ENCODE measurements at regions not wholly inside any gene's neighbourhood (a gene's known extent, or its start where the extent isn't known, plus 50 kb on each side); places are given as distances from the start of the nearest gene placed in this dataset.
"Not testable (repeated sequence)": the region's sequence is repeated elsewhere in the genome, so short reads cannot be mapped to it uniquely, and the experiment has no call there.

- peaks cover 0 to 4% of the 10 kb centered on the region in 2 donors for H3K9me3 Mint-ChIP-seq
These were observed 61.9 kb upstream of the ADGRL2 start for GRCh38 chr1:81738875-81739274.

GRCh38 chr1:81733480-81733879 lies 67.3 kb upstream of the ADGRL2 start:
- H3K27ac Mint-ChIP-seq: no peak overlapping the region
- no peaks in the 10 kb centered on the region for H3K27me3 Mint-ChIP-seq (ENCODE audit: low read depth)
- ATAC-seq (replicated peaks in 1 of 2): no peak
- H3K4me1 Mint-ChIP-seq (ENCODE audit: low read depth): no peaks in the 10 kb centered on the region
- no peak for DNase-seq
- peaks cover 0 to 2% of the 10 kb centered on the region in 2 donors for H3K9me3 Mint-ChIP-seq
- no peaks in the 10 kb centered on the region for H3K36me3 Mint-ChIP-seq (ENCODE audit: insufficient read depth in 2 of 2)
- no peak overlapping the region for H3K4me3 Mint-ChIP-seq

More at GRCh38 chr1:81738875-81739274, 61.9 kb upstream of the ADGRL2 start:
- H3K4me1 Mint-ChIP-seq (ENCODE audit: low read depth): no peaks in the 10 kb centered on the region
- no peak overlapping the region for H3K27ac Mint-ChIP-seq
- no peaks in the 10 kb centered on the region for H3K27me3 Mint-ChIP-seq (ENCODE audit: low read depth)
- H3K4me3 Mint-ChIP-seq: no peak overlapping the region
- ATAC-seq (replicated peaks in 1 of 2) (no peak), DNase-seq (no peak)
- no peaks in the 10 kb centered on the region for H3K36me3 Mint-ChIP-seq (ENCODE audit: insufficient read depth in 2 of 2)

GRCh38 chr1:81731989-81732388 lies 68.7 kb upstream of the ADGRL2 start:
- no peaks in the 10 kb centered on the region for H3K4me1 Mint-ChIP-seq (ENCODE audit: low read depth)

GRCh38 chr1:81730881-81731280 lies 69.9 kb upstream of the ADGRL2 start:
- Mint-ChIP-seq H3K4me1 (ENCODE audit: low read depth) (no peaks in the 10 kb centered on the region), H3K27ac (no peak overlapping the region), H3K27me3 (ENCODE audit: low read depth) (no peaks in the 10 kb centered on the region), H3K36me3 (ENCODE audit: insufficient read depth in 2 of 2) (no peaks in the 10 kb centered on the region), H3K4me3 (no peak overlapping the region), H3K9me3 (no peaks in the 10 kb centered on the region)
- DNase-seq (no peak), ATAC-seq (replicated peaks in 1 of 2) (no peak)

More at GRCh38 chr1:81731989-81732388, 68.7 kb upstream of the ADGRL2 start:
- ATAC-seq (replicated peaks in 1 of 2) (no peak), DNase-seq (no peak)
- Mint-ChIP-seq H3K4me3 (no peak overlapping the region), H3K36me3 (ENCODE audit: insufficient read depth in 2 of 2) (no peaks in the 10 kb centered on the region), H3K27me3 (ENCODE audit: low read depth) (no peaks in the 10 kb centered on the region), H3K9me3 (no peaks in the 10 kb centered on the region), H3K27ac (no peak overlapping the region)

GRCh38 chr1:81730299-81730698 lies 70.4 kb upstream of the ADGRL2 start:
- H3K27me3 Mint-ChIP-seq (ENCODE audit: low read depth); H3K27ac Mint-ChIP-seq; H3K4me1 Mint-ChIP-seq (ENCODE audit: low read depth); ATAC-seq (replicated peaks in 1 of 2); H3K36me3 Mint-ChIP-seq (ENCODE audit: insufficient read depth in 2 of 2); DNase-seq; H3K9me3 Mint-ChIP-seq; H3K4me3 Mint-ChIP-seq: not testable (repeated sequence)

GRCh38 chr1:81729818-81730217 lies 70.9 kb upstream of the ADGRL2 start:
- Mint-ChIP-seq H3K36me3 (ENCODE audit: insufficient read depth in 2 of 2) (no peaks in the 10 kb centered on the region), H3K4me3 (no peak overlapping the region), H3K9me3 (no peaks in the 10 kb centered on the region), H3K27ac (no peak overlapping the region), H3K27me3 (ENCODE audit: low read depth) (no peaks in the 10 kb centered on the region), H3K4me1 (ENCODE audit: low read depth) (no peaks in the 10 kb centered on the region)
- ATAC-seq (replicated peaks in 1 of 2): no peak
- DNase-seq: no peak

- Mint-ChIP-seq H3K9me3 (no peaks in the 10 kb centered on the region), H3K36me3 (ENCODE audit: insufficient read depth in 2 of 2) (no peaks in the 10 kb centered on the region), H3K4me1 (ENCODE audit: low read depth) (no peaks in the 10 kb centered on the region), H3K4me3 (no peak overlapping the region), H3K27ac (no peak overlapping the region), H3K27me3 (ENCODE audit: low read depth) (no peaks in the 10 kb centered on the region)
- no peak for ATAC-seq (replicated peaks in 1 of 2)
- no peak for DNase-seq
These were observed 71.5 kb upstream of the ADGRL2 start for GRCh38 chr1:81729239-81729638.

- ATAC-seq (replicated peaks in 1 of 2): no peak
- DNase-seq: no peak
- H3K36me3 Mint-ChIP-seq (ENCODE audit: insufficient read depth in 2 of 2): no peaks in the 10 kb centered on the region
These were observed 74.9 kb upstream of the ADGRL2 start for GRCh38 chr1:81725823-81726222.

GRCh38 chr1:81722631-81723328 lies 78.0 kb upstream of the ADGRL2 start:
- ATAC-seq (replicated peaks in 1 of 2); H3K4me3 Mint-ChIP-seq; DNase-seq; H3K27me3 Mint-ChIP-seq (ENCODE audit: low read depth); H3K9me3 Mint-ChIP-seq; H3K27ac Mint-ChIP-seq; H3K4me1 Mint-ChIP-seq (ENCODE audit: low read depth); H3K36me3 Mint-ChIP-seq (ENCODE audit: insufficient read depth in 2 of 2): not testable (repeated sequence)

More at GRCh38 chr1:81725823-81726222, 74.9 kb upstream of the ADGRL2 start:
- H3K9me3 Mint-ChIP-seq: peaks cover 1 to 2% of the 10 kb centered on the region in 2 donors
- H3K4me1 Mint-ChIP-seq (ENCODE audit: low read depth): no peaks in the 10 kb centered on the region
- no peak overlapping the region for H3K27ac Mint-ChIP-seq
- no peaks in the 10 kb centered on the region for H3K27me3 Mint-ChIP-seq (ENCODE audit: low read depth)
- H3K4me3 Mint-ChIP-seq: no peak overlapping the region

- H3K9me3 Mint-ChIP-seq; H3K27me3 Mint-ChIP-seq (ENCODE audit: low read depth); H3K27ac Mint-ChIP-seq; H3K36me3 Mint-ChIP-seq (ENCODE audit: insufficient read depth in 2 of 2); DNase-seq; H3K4me1 Mint-ChIP-seq (ENCODE audit: low read depth); ATAC-seq (replicated peaks in 1 of 2); H3K4me3 Mint-ChIP-seq: not testable (repeated sequence)
These were observed 80.5 kb upstream of the ADGRL2 start for GRCh38 chr1:81720256-81720655.

GRCh38 chr1:81717230-81717629 lies 83.5 kb upstream of the ADGRL2 start:
- H3K4me1 Mint-ChIP-seq (ENCODE audit: low read depth): no peaks in the 10 kb centered on the region
- no peaks in the 10 kb centered on the region for H3K36me3 Mint-ChIP-seq (ENCODE audit: insufficient read depth in 2 of 2)
- no peak overlapping the region for H3K4me3 Mint-ChIP-seq
- DNase-seq: no peak
- H3K27me3 Mint-ChIP-seq (ENCODE audit: low read depth): no peaks in the 10 kb centered on the region
- ATAC-seq (replicated peaks in 1 of 2): no peak
- H3K27ac Mint-ChIP-seq: no peak overlapping the region
- no peaks in the 10 kb centered on the region for H3K9me3 Mint-ChIP-seq

GRCh38 chr1:81715391-81715790 lies 85.3 kb upstream of the ADGRL2 start:
- H3K27me3 Mint-ChIP-seq (ENCODE audit: low read depth): no peaks in the 10 kb centered on the region
- no peaks in the 10 kb centered on the region for H3K9me3 Mint-ChIP-seq
- DNase-seq (no peak), ATAC-seq (replicated peaks in 1 of 2) (no peak)
- H3K4me1 Mint-ChIP-seq (ENCODE audit: low read depth): no peaks in the 10 kb centered on the region
- H3K4me3 Mint-ChIP-seq: no peak overlapping the region
- H3K27ac Mint-ChIP-seq: no peak overlapping the region
- H3K36me3 Mint-ChIP-seq (ENCODE audit: insufficient read depth in 2 of 2): no peaks in the 10 kb centered on the region

- H3K36me3 Mint-ChIP-seq (ENCODE audit: insufficient read depth in 2 of 2): no peaks in the 10 kb centered on the region
- DNase-seq (no peak), ATAC-seq (replicated peaks in 1 of 2) (no peak)
- no peak overlapping the region for H3K27ac Mint-ChIP-seq
- H3K9me3 Mint-ChIP-seq: no peaks in the 10 kb centered on the region
- H3K4me3 Mint-ChIP-seq: no peak overlapping the region
- no peaks in the 10 kb centered on the region for H3K4me1 Mint-ChIP-seq (ENCODE audit: low read depth)
- no peaks in the 10 kb centered on the region for H3K27me3 Mint-ChIP-seq (ENCODE audit: low read depth)
These were observed 86.1 kb upstream of the ADGRL2 start for GRCh38 chr1:81714636-81715035.

GRCh38 chr1:81712425-81712824 lies 88.3 kb upstream of the ADGRL2 start:
- Mint-ChIP-seq H3K4me3 (no peak overlapping the region), H3K27me3 (ENCODE audit: low read depth) (no peaks in the 10 kb centered on the region), H3K27ac (no peak overlapping the region), H3K36me3 (ENCODE audit: insufficient read depth in 2 of 2) (no peaks in the 10 kb centered on the region), H3K4me1 (ENCODE audit: low read depth) (no peaks in the 10 kb centered on the region), H3K9me3 (no peaks in the 10 kb centered on the region)
- ATAC-seq (replicated peaks in 1 of 2) (no peak), DNase-seq (no peak)

All from activated T-cell treated with anti-CD3 and anti-CD28 coated beads, Interleukin-2, amount 50 U/mL, for 72 hours (primary cell).